HG03378 (cell line): ENCODE measurements at regions not wholly inside any gene's neighbourhood (a gene's known extent, or its start where the extent isn't known, plus 50 kb on each side); places are given as distances from the start of the nearest gene placed in this dataset.
"Not testable (repeated sequence)": the region's sequence is repeated elsewhere in the genome, so short reads cannot be mapped to it uniquely, and the experiment has no call there.

ENCODE experiments used
- ATAC-seq: cut with Tn5 transposase; IDR thresholded peaks from one replicate; pipeline ENCODE4 v1.9.1; 2021; ENCODE audit warnings: mild to moderate bottlenecking, moderate library complexity; ENCODE audit not compliant: unreplicated experiment

GRCh38 chr1:182262425-182262824 is 129.2 kb downstream of the GLUL start:
- no peak for ATAC-seq

- no peak for ATAC-seq
Measured at GRCh38 chr1:182261655-182262054, 129.9 kb downstream of the GLUL start.

- ATAC-seq: no peak
Measured at GRCh38 chr1:182260516-182260915, 131.1 kb downstream of the GLUL start.

DNA sequence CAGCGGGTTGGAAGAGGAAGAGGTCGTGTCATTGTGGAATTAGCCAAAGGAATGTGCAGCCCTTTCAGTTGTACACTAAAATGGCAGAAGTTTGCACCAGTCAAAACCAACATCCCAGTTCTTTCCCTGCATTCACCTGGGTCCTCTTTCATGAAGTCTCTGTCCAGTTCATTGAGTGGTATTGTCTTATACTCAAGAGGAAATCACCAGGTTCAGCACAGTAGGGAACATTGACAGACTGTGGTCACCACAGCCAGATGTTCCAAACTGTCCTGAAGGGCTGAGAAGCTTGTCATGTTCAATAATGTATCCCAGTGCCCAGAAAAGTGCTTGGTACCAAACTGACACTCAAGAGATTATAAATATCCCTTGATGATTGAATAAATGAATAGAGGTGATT is 131.6 kb downstream of the GLUL start:
- no peak for ATAC-seq

GRCh38 chr1:182259229-182259872 is 132.2 kb downstream of the GLUL start:
- peak; percentile 73 for ATAC-seq

DNA sequence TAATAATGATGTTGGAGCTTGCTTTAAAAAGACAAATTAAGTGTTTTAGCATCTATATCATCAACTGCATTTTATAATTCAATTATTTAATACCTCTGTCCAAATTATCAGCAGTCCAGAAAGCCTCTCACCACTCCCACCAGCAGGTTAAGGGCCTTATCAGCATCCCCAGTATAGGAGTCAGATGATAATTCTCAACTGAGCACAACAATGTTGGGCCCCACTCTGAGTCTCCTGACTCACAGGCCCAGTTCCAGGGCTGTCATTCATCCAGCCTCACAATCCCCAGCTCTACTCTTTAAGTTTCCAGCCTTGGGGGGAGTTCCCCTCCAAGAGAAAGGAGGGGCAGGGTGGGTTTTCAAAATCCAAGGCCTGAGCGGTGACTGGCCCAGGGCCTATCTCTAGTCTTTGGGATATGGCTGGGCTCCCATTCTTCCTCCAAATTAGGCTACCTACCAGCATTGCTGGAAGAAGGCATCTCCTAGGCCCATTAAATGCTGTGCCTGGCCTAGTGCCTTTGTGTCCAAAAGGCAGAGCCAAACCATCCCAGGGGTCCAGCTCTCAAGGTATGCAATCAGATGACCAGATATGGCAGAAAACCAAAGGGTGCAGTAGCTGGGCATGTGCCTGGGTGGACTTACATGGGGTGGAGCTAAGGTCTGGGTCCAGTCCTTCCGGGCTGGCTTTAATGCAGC is 134.1 kb downstream of the GLUL start:
- no peak for ATAC-seq

- ATAC-seq: no peak
Measured at GRCh38 chr1:182256931-182257330, 134.7 kb downstream of the GLUL start.

DNA sequence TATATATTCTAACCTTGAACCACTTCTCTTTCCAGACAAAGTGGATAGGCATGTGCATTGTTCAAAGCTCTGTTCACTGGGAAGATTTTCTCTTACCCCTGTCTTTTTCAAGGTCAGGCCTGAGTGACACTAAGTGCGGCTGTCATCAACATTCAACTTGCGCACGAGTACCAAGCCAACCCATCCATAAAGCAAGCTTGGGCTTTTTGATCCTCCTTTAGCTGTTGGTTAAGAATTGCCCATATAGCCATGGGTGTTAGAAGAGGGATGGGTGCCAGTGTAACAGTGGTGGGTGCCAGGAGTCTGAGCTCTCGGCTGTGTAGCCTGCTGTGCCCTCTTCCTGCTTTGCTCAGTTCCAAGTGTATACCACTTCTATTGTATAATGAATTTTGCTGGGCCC is 136.1 kb downstream of the GLUL start:
- ATAC-seq: no peak

DNA sequence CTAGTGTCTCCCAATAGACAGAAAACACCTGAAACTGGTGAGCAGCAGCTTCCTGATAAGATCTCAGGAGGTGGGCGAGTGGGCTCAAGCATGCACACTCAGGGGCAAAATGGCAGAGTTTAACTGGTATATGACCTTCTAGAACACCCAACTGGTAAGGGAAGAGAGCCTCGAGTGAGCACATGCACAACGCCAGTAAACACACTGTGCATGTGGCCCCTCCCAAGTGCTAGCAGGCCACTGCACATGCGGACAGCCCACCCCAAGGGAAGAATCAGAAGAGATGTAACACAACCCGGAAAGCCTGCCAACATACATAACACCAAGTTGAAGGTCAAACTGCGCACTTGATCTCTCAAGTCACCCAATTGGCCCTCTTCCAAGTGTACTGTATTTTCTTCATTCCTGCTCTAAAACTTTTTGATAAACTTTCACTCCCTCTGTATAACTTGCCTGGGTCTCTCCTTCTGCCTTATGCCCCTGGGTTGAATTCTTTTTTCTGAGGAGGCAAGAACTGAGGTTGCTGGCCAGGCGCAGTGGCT is 138.2 kb downstream of the GLUL start:
- no peak for ATAC-seq

DNA sequence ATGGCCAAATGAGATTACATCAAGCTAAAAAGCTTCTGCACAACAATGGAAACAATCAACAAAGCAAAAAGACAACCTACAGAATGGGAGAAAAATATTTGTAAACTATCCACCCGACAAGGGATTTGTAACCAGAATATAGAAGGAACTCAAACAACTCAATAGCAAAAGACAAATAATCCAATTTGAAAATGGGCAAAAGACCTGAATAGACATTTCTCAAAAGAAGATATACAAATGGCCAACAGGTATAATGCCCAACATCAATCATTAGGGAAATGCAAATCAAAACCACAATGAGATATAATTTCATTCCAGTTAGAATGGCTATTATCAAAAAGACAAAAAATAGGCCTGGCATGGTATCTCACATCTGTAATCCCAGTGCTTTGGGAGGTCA is 140.0 kb downstream of the GLUL start:
- ATAC-seq: no peak

DNA sequence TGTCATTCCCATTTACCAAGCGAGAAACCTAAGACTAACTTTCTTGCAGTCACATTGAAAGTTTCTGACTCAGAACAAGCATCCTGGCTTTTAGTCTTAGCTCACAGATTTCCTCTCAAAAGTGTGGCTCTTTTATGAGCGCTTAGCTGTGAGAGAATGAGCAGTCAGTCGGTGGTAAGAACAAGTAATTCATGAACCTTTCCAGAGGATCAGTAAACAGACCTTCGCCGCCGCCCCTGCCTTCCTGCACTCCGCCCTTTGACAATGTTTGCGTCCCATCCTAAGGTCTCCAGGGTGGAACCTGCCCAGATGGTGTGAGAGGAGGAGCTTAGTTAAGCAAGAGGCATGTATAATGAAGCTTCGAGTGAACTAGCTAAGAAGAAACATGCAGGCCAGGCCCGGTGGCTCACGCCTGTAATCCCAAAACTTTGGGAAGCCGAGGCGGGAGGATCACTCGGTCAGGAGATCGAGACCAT is 142.4 kb downstream of the GLUL start:
- ATAC-seq: peak; percentile 93

DNA sequence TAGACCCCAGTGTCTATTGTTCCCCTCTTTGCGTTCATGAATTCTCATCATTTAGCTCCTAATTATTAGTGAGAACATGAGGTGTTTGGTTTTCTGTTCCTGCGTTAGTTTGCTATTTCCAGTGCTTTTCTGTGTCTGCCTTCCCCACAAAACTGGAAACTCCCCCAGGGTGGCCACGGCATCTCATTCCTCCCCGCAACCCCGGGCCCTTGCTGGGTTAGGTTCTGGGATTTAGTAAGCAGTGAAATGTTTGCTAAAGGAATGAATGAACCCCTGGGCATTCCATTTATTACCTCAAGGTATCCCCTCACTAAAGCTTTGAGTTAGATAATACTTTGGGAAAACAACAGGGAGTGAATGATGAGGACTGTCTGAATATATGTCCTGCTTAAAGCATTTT is 142.9 kb downstream of the GLUL start:
- ATAC-seq: peak; percentile 15

DNA sequence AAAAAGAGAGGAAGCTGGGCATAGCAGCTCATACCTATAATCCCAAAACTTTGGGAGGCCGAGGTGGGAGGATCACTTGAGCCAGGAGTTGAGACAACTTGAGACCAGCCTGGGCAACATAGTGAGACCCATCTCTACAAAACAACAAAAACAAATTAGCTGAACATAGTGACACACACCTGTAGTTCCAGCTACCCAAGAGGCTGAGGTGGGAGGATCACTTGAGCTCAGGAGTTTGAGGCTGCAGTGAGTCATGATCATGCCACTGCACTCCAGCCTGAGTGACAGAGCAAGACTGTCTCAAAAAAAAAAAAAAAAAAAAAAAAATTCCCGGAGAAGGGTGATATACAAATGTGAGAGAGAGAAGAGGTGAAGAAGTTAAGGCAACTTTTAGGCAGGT is 143.8 kb downstream of the GLUL start:
- ATAC-seq: not testable (repeated sequence)

- ATAC-seq: no peak
Measured at GRCh38 chr1:182246783-182247182, 144.8 kb downstream of the GLUL start.

DNA sequence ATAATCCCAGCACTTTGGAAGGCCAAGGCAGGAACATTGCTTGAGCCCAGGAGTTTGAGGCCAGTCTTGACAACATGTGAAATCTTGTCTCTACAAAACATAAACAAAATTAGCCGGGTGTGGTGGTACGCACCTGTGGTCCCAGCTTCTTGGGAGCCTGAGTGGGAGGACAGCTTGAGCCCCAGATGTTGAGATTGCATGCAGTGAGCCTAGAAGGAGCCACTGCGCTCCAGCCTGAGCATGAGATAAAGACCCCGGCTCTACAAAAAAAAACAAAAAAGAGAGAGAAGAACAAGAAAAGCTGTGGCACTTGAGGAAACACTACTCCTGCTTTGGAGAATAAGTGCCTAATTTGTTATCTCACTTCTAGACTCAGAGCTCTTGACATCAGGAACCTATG is 146.6 kb downstream of the GLUL start:
- no peak for ATAC-seq

GRCh38 chr1:182244451-182244850 is 147.1 kb downstream of the GLUL start:
- ATAC-seq: no peak

- no peak for ATAC-seq
Measured at GRCh38 chr1:182242641-182243040, 148.9 kb downstream of the GLUL start.

- no peak for ATAC-seq
Measured at GRCh38 chr1:182240085-182240484, 151.5 kb downstream of the GLUL start.

- no peak for ATAC-seq
Measured at GRCh38 chr1:182238421-182238820, 153.2 kb downstream of the GLUL start.

- no peak for ATAC-seq
Measured at GRCh38 chr1:182237329-182237728, 154.3 kb downstream of the GLUL start.

GRCh38 chr1:182236651-182237077 is 154.9 kb downstream of the GLUL start:
- ATAC-seq: no peak

DNA sequence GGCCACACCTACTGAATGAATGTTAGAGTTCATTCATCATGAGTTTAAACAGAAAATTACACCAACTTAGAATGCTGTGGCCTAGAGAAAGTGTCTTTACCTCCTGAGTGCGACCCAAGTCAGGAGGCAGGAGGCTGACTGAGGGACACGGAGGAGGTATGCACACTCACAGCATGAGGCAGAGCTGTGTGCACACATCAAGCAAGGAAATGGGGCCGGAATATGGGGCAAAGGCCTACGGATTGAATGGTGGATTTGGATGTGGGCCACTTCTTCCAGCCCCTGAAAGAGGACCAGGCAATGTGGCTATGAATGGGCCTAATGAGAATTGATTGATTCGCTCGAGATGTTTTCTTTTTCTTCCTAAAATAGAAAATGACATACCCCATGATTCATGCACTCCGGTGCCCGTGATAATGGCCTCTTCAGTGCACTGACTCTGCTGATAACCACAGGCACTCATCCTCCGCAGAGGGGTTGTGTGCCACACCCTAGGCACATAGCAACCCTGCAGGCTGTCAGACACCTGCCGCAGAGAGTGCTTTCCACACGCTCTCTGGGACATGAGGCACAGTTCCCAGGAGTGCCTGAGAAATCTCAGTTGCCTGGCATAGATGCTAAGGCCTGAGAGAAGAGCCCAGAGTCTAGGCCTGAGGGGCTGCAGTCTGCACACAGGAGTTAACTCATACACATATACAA is 155.5 kb downstream of the GLUL start:
- no peak for ATAC-seq
